Fibroblast of lung (primary cell): ENCODE measurements at regions not wholly inside any gene's neighbourhood (a gene's known extent, or its start where the extent isn't known, plus 50 kb on each side); places are given as distances from the start of the nearest gene placed in this dataset.

Experiments
- DNase-seq, 2 donors: peaks; one replicate each; pipeline versions ENCODE4 v3.0.0 to v3.0.0-alpha.2; 2010; ENCODE audit warnings: low read depth in 2 of 2
- H2AFZ ChIP-seq: 2 replicates; pipeline ENCODE4 v1.5.1; 2012; ENCODE audit warnings: low read length, control low read depth, inconsistent platforms
- H3K27ac ChIP-seq: 2 replicates; pipeline ENCODE4 v1.5.1; 2011; ENCODE audit warnings: low read length, control low read depth; ENCODE audit not compliant: insufficient read depth
- H3K27me3 ChIP-seq: 2 replicates; pipeline ENCODE4 v1.5.1; 2011; ENCODE audit warnings: mild to moderate bottlenecking, low read length; ENCODE audit not compliant: control insufficient read depth, insufficient read depth
- H3K36me3 ChIP-seq: 2 replicates; pipeline ENCODE4 v1.5.1; 2011; ENCODE audit warnings: low read length; ENCODE audit not compliant: control insufficient read depth, insufficient read depth
- H3K4me1 ChIP-seq: 2 replicates; pipeline ENCODE4 v1.5.1; 2011; ENCODE audit warnings: low read length; ENCODE audit not compliant: control insufficient read depth, insufficient read depth; ENCODE audit errors: extremely low read depth
- H3K4me2 ChIP-seq: 2 replicates; pipeline ENCODE4 v1.5.1; 2011; ENCODE audit warnings: low read length, control low read depth; ENCODE audit not compliant: insufficient read depth; ENCODE audit errors: extremely low read depth
- H3K4me3 ChIP-seq, 4 experiments: fragments of 200-600 bp in 1 of 4; sonication (generic) in 1 of 4; replicated peaks in 1 of 4; 2 replicates each; pipeline ENCODE4 v1.5.1; 2011 to 2016; ENCODE audit warnings: low read length in 4 of 4, low read depth in 3 of 4, mild to moderate bottlenecking in 3 of 4, control low read depth in 2 of 4, inconsistent platforms in 1 of 4, mixed read lengths in 1 of 4; ENCODE audit not compliant: insufficient read depth in 1 of 4; ENCODE audit errors: control extremely low read depth in 1 of 4
- H3K79me2 ChIP-seq: 2 replicates; pipeline ENCODE4 v1.5.1; 2012; ENCODE audit warnings: mild to moderate bottlenecking, low read length, inconsistent platforms; ENCODE audit not compliant: control insufficient read depth, insufficient read depth
- H3K9ac ChIP-seq: 2 replicates; pipeline ENCODE4 v1.5.1; 2011; ENCODE audit warnings: mild to moderate bottlenecking, low read length, control low read depth; ENCODE audit not compliant: insufficient read depth
- H3K9me3 ChIP-seq: 2 replicates; pipeline ENCODE4 v1.5.1; 2012; ENCODE audit warnings: low read depth, low read length; ENCODE audit not compliant: control insufficient read depth, insufficient read depth
- H4K20me1 ChIP-seq: 2 replicates; pipeline ENCODE4 v1.5.1; 2011; ENCODE audit warnings: low read length; ENCODE audit not compliant: control insufficient read depth, insufficient read depth; ENCODE audit errors: extremely low read depth
- CTCF ChIP-seq, 2 donors: IDR thresholded peaks in 1 of 2; conservative IDR thresholded peaks in 1 of 2; 1 replicate in 1 of 2; 2 replicates in 1 of 2; pipeline ENCODE4 v1.5.1; 2011 to 2012; ENCODE audit warnings: low read length in 2 of 2, control low read depth in 1 of 2, inconsistent platforms in 1 of 2, low read depth in 1 of 2, mild to moderate bottlenecking in 1 of 2
- EZH2 ChIP-seq: IDR thresholded peaks from 2 replicates; pipeline ENCODE4 v1.5.1; 2012; ENCODE audit warnings: low read length, control low read depth, mild to moderate bottlenecking; ENCODE audit errors: missing control alignments

- DNase-seq = no peak
- no peak overlapping the region for H2AFZ ChIP-seq
- no peak for TF ChIP-seq CTCF (conservative IDR thresholded peaks at IDR 0.05 in 1 of 2, IDR thresholded peaks at IDR 0.05 in 1 of 2; ENCODE audit: low read depth in 1 of 2, low read length in 2 of 2)
- no peak for TF ChIP-seq EZH2
- no peak overlapping the region for H3K27ac ChIP-seq
- H3K9me3 ChIP-seq = no peaks in the 10 kb centered on the region
- H3K4me1 ChIP-seq = no peaks in the 10 kb centered on the region
- no peak overlapping the region for H3K4me3 ChIP-seq
- H3K27me3 ChIP-seq = no peaks in the 10 kb centered on the region
- H3K4me2 ChIP-seq = no peak overlapping the region
- H3K79me2 ChIP-seq = no peaks in the 10 kb centered on the region
- H4K20me1 ChIP-seq = no peaks in the 10 kb centered on the region
- no peaks in the 10 kb centered on the region for H3K36me3 ChIP-seq
- no peak overlapping the region for H3K9ac ChIP-seq
These were observed 131.8 kb downstream of the LURAP1L start for GRCh38 chr9:12906646-12907045.

- no peaks in the 10 kb centered on the region for H3K79me2 ChIP-seq
- no peaks in the 10 kb centered on the region for H3K27me3 ChIP-seq
- no peak overlapping the region for H3K4me3 ChIP-seq
- no peak for DNase-seq
- no peak overlapping the region for H2AFZ ChIP-seq
- no peak overlapping the region for H3K4me2 ChIP-seq
- no peaks in the 10 kb centered on the region for H3K36me3 ChIP-seq
- H3K9ac ChIP-seq = no peak overlapping the region
- no peaks in the 10 kb centered on the region for H4K20me1 ChIP-seq
- no peak overlapping the region for H3K27ac ChIP-seq
- TF ChIP-seq EZH2 (no peak), CTCF (conservative IDR thresholded peaks at IDR 0.05 in 1 of 2, IDR thresholded peaks at IDR 0.05 in 1 of 2; ENCODE audit: low read depth in 1 of 2, low read length in 2 of 2) (no peak)
- H3K9me3 ChIP-seq = no peaks in the 10 kb centered on the region
- H3K4me1 ChIP-seq = no peaks in the 10 kb centered on the region
These were observed 134.1 kb downstream of the LURAP1L start for GRCh38 chr9:12908895-12909294.

GRCh38 chr9:12915366-12915954 lies 140.6 kb downstream of the LURAP1L start:
- Histone ChIP-seq H4K20me1 (no peaks in the 10 kb centered on the region), H2AFZ (no peak overlapping the region), H3K27ac (no peak overlapping the region), H3K4me2 (no peak overlapping the region), H3K4me1 (no peaks in the 10 kb centered on the region), H3K9ac (no peak overlapping the region), H3K36me3 (no peaks in the 10 kb centered on the region), H3K9me3 (no peaks in the 10 kb centered on the region), H3K27me3 (no peaks in the 10 kb centered on the region), H3K79me2 (no peaks in the 10 kb centered on the region), H3K4me3 (no peak overlapping the region)
- DNase-seq = no peak
- no peak for TF ChIP-seq EZH2
- no peak for TF ChIP-seq CTCF (conservative IDR thresholded peaks at IDR 0.05 in 1 of 2, IDR thresholded peaks at IDR 0.05 in 1 of 2; ENCODE audit: low read depth in 1 of 2, low read length in 2 of 2)
